Naive thymus-derived CD4-positive, alpha-beta T cell (primary cell): ENCODE measurements at regions not wholly inside any gene's neighbourhood (a gene's known extent, or its start where the extent isn't known, plus 50 kb on each side); places are given as distances from the start of the nearest gene placed in this dataset.

ENCODE experiments used
- ATAC-seq: fragments of 150-1000 bp; cut with Tn5 transposase; 2 replicates; pipeline ENCODE4 v1.10.0; 2021; ENCODE audit warnings: mild to moderate bottlenecking, moderate library complexity
- CTCF ChIA-PET: fragments of 350-600 bp; sonication (Branson Sonifier 250); formaldehyde crosslinking; loops from one replicate; lab custom pipeline; 2021; ENCODE audit warnings: antibody characterized with exemption; lab: Charles Lee
- POLR2A ChIA-PET: fragments of 350-600 bp; sonication (Branson Sonifier 250); formaldehyde crosslinking; loops from one replicate; lab custom pipeline; 2021; ENCODE audit warnings: antibody characterized with exemption, inconsistent platforms; lab: Charles Lee
- DNase-seq, 9 donors: peaks; one replicate each; pipeline versions ENCODE4 v3.0.0 to v3.0.0-alpha.2; 2020 to 2022; ENCODE audit warnings: mixed read lengths in 1 of 9
- H3K27ac ChIP-seq: one replicate; pipeline ENCODE4 v1.7.0; 2013; ENCODE audit warnings: mild to moderate bottlenecking, low read depth, low read length, moderate library complexity
- H3K27me3 ChIP-seq, 2 donors: one replicate each; pipeline ENCODE4 v1.7.0; 2013; ENCODE audit warnings: low read length in 2 of 2, mild to moderate bottlenecking in 2 of 2, moderate library complexity in 2 of 2; ENCODE audit not compliant: control insufficient read depth in 2 of 2, insufficient read depth in 2 of 2
- H3K36me3 ChIP-seq, 3 experiments: 1 replicate in 2 of 3; 2 replicates in 1 of 3; pipeline ENCODE4 v1.7.0; 2013; ENCODE audit warnings: low read length in 3 of 3, mild to moderate bottlenecking in 3 of 3, moderate library complexity in 1 of 3; ENCODE audit not compliant: insufficient read depth in 3 of 3, control insufficient read depth in 2 of 3
- H3K4me1 ChIP-seq, 2 donors: one replicate each; pipeline ENCODE4 v1.7.0; 2013; ENCODE audit warnings: low read length in 2 of 2, mild to moderate bottlenecking in 2 of 2, moderate library complexity in 1 of 2; ENCODE audit not compliant: control insufficient read depth in 2 of 2, insufficient read depth in 2 of 2
- H3K4me3 ChIP-seq: 2 replicates; pipeline ENCODE4 v1.7.0; 2013; ENCODE audit warnings: mild to moderate bottlenecking, low read length
- H3K9me3 ChIP-seq, 3 experiments: 1 replicate in 2 of 3; 2 replicates in 1 of 3; pipeline ENCODE4 v1.7.0; 2013; ENCODE audit warnings: low read length in 3 of 3; ENCODE audit not compliant: control insufficient read depth in 2 of 3
- H3K27ac Mint-ChIP-seq, 9 donors: one replicate each; pipeline ENCODE4 v1.8.0; 2020 to 2022; ENCODE audit warnings: mixed read lengths in 9 of 9, mild to moderate bottlenecking in 8 of 9, moderate library complexity in 5 of 9, inconsistent platforms in 2 of 9
- H3K27me3 Mint-ChIP-seq, 5 donors: one replicate each; pipeline ENCODE4 v1.8.0; 2021 to 2022; ENCODE audit warnings: mixed read lengths in 5 of 5, mild to moderate bottlenecking in 1 of 5
- H3K36me3 Mint-ChIP-seq, 5 donors: one replicate each; pipeline ENCODE4 v1.8.0; 2020 to 2022; ENCODE audit warnings: mixed read lengths in 5 of 5, mild to moderate bottlenecking in 3 of 5, inconsistent platforms in 1 of 5
- H3K4me1 Mint-ChIP-seq, 7 donors: one replicate each; pipeline ENCODE4 v1.8.0; 2020 to 2022; ENCODE audit warnings: mixed read lengths in 7 of 7, mild to moderate bottlenecking in 3 of 7, inconsistent platforms in 1 of 7
- H3K4me3 Mint-ChIP-seq, 10 donors: one replicate each; pipeline ENCODE4 v1.8.0; 2020 to 2022; ENCODE audit warnings: mild to moderate bottlenecking in 10 of 10, mixed read lengths in 10 of 10, moderate library complexity in 6 of 10, inconsistent platforms in 2 of 10
- H3K9me3 Mint-ChIP-seq, 11 donors: one replicate each; pipeline ENCODE4 v1.8.0; 2020 to 2022; ENCODE audit warnings: mixed read lengths in 11 of 11, mild to moderate bottlenecking in 4 of 11, inconsistent platforms in 1 of 11, moderate library complexity in 1 of 11
- intact Hi-C, 2 donors: fragments of 100-400 bp; cut with micrococcal nuclease; formaldehyde crosslinking; loops; one replicate each; pipeline ENCODE4 v1.15.1; 2023

DNA sequence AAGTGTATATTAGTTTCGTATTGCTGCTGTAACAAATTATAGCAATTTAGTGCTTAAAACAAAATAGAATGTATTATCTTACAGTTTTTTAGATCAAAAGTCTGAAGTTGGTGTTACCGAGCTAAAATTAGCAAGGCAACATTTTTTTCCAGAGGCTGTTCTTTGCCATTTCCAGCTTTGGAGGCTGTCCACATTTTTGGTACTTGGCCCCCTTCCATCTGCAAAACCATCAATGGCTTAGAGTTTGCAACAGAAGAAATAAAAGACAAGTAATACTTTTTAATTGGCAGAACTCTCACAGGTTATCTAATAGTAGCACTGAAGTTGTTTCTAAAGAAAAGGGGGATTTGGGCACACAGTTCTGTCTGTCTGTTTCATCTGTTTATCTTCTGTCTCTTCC lies 1248.5 kb downstream of the ROBO1 start:
- no peaks in the 10 kb centered on the region for H3K36me3 Mint-ChIP-seq
- no peaks in the 10 kb centered on the region for H3K4me1 Mint-ChIP-seq
- intact Hi-C loops, result no loop called here
- peaks cover 2 to 32% (median 6%) of the 10 kb centered on the region in 11 donors for H3K9me3 Mint-ChIP-seq
- ChIA-PET POLR2A (no interaction called here), CTCF (no interaction called here)
- no peak for ATAC-seq
- Histone ChIP-seq H3K4me3 (no peak overlapping the region), H3K27ac (no peak overlapping the region), H3K4me1 (no peaks in the 10 kb centered on the region), H3K36me3 (no peaks in the 10 kb centered on the region), H3K9me3 (no peaks in the 10 kb centered on the region), H3K27me3 (no peaks in the 10 kb centered on the region)
- H3K27ac Mint-ChIP-seq, result no peak overlapping the region
- H3K27me3 Mint-ChIP-seq, result no peaks in the 10 kb centered on the region
- DNase-seq, result no peak
- H3K4me3 Mint-ChIP-seq, result no peak overlapping the region

DNA sequence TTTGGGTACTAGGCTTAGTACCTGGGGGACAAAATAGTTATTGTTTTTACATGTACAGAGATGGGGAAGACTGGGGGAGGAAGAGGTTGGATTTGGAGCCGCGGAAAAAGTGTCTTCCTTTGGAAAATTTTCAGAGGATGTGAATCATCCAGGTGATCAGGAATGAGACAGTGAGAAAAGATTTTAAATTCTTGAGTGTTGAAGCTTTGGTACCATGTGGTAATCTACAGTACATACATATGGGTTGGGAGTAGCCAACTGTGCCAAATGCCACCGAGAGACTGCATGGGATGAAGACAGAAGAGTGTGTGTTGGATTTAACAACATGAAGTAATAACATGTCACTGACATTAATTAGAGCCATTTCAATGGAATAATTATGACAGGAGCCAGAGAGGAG lies 1238.2 kb downstream of the ROBO1 start:
- Histone ChIP-seq H3K9me3 (no peaks in the 10 kb centered on the region), H3K27ac (no peak overlapping the region), H3K4me3 (no peak overlapping the region), H3K36me3 (no peaks in the 10 kb centered on the region), H3K27me3 (no peaks in the 10 kb centered on the region), H3K4me1 (no peaks in the 10 kb centered on the region)
- no peak for ATAC-seq
- H3K36me3 Mint-ChIP-seq, result peaks cover 0 to 13% (median 0%) of the 10 kb centered on the region in 5 donors
- POLR2A ChIA-PET, result no interaction called here
- peaks cover 0 to 24% (median 11%) of the 10 kb centered on the region in 11 donors for H3K9me3 Mint-ChIP-seq
- H3K4me3 Mint-ChIP-seq, result no peak overlapping the region
- intact Hi-C loops, result no loop called here
- no peaks in the 10 kb centered on the region for H3K27me3 Mint-ChIP-seq
- CTCF ChIA-PET, result no interaction called here
- DNase-seq, result no peak
- no peak overlapping the region for H3K27ac Mint-ChIP-seq
- H3K4me1 Mint-ChIP-seq, result no peaks in the 10 kb centered on the region

DNA sequence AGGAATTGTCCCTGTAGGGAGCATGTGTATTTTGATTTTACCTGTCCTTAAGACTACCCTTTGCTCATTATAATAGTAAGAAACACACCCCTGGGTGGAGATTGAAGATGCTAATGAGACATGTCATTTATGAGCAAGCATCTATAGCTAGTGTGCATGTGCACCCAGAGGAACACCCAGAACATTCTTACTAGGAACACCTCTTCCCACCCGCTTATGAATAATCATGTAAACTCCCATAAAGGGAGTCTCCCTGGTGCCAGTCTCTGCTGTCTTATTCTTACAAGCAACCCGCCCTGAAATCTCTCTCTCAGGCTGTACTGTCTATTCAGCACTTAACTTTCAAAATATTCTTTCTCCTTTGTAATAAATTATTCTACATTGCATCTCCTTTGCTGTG lies 1227.3 kb downstream of the ROBO1 start:
- intact Hi-C loops, result no loop called here
- Histone ChIP-seq H3K9me3 (no peaks in the 10 kb centered on the region), H3K36me3 (no peaks in the 10 kb centered on the region), H3K27ac (no peak overlapping the region), H3K27me3 (no peaks in the 10 kb centered on the region), H3K4me1 (no peaks in the 10 kb centered on the region), H3K4me3 (no peak overlapping the region)
- no peak for DNase-seq
- no peak for ATAC-seq
- ChIA-PET CTCF (no interaction called here), POLR2A (no interaction called here)
- Mint-ChIP-seq H3K27ac (no peak overlapping the region), H3K36me3 (no peaks in the 10 kb centered on the region), H3K9me3 (peaks cover 1 to 31% (median 13%) of the 10 kb centered on the region in 11 donors), H3K4me3 (no peak overlapping the region), H3K4me1 (no peaks in the 10 kb centered on the region), H3K27me3 (no peaks in the 10 kb centered on the region)

DNA sequence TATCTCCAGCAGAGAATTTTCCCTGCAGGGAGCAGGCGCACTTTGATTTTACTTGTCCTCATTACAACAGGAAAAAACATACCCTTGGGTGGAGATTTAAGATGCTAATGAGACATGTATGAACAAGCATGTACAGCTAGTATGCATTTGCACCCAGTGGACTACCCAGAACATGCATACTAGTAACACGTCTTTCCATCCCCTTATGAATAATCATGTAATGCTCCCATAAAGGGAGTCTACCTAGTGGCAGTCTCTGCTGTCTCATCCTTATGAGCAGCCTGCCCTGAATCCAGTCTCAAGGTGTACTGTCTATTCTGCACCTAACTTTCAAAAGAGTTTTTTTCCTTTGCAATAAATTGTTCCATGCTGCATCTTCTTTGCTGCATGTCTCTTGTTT lies 1222.0 kb downstream of the ROBO1 start:
- no peaks in the 10 kb centered on the region for H3K36me3 Mint-ChIP-seq
- no peaks in the 10 kb centered on the region for H3K27me3 Mint-ChIP-seq
- peaks cover 6 to 30% (median 13%) of the 10 kb centered on the region in 11 donors for H3K9me3 Mint-ChIP-seq
- Histone ChIP-seq H3K27me3 (no peaks in the 10 kb centered on the region), H3K4me1 (no peaks in the 10 kb centered on the region), H3K27ac (no peak overlapping the region), H3K4me3 (no peak overlapping the region), H3K36me3 (no peaks in the 10 kb centered on the region), H3K9me3 (no peaks in the 10 kb centered on the region)
- DNase-seq, result no peak
- no peak for ATAC-seq
- ChIA-PET CTCF (no interaction called here), POLR2A (no interaction called here)
- no peak overlapping the region for H3K4me3 Mint-ChIP-seq
- H3K27ac Mint-ChIP-seq, result no peak overlapping the region
- no peaks in the 10 kb centered on the region for H3K4me1 Mint-ChIP-seq
- intact Hi-C loops, result no loop called here
